GM18511 (cell line): ENCODE measurements at regions not wholly inside any gene's neighbourhood (a gene's known extent, or its start where the extent isn't known, plus 50 kb on each side); places are given as distances from the start of the nearest gene placed in this dataset.
"Not testable (repeated sequence)": the region's sequence is repeated elsewhere in the genome, so short reads cannot be mapped to it uniquely, and the experiment has no call there.

ENCODE experiments used
- ATAC-seq: cut with Tn5 transposase; IDR thresholded peaks from one replicate; pipeline ENCODE4 v1.9.1; 2021; ENCODE audit warnings: mild to moderate bottlenecking, moderate library complexity; ENCODE audit not compliant: unreplicated experiment

GRCh38 chr6:141521440-141521839 is 611.3 kb upstream of the GJE1 start:
- ATAC-seq = no peak

GRCh38 chr6:141513830-141514229 is 618.9 kb upstream of the GJE1 start:
- ATAC-seq = no peak

- no peak for ATAC-seq
Observed at GRCh38 chr6:141510803-141511202, 621.9 kb upstream of the GJE1 start.

GRCh38 chr6:141506062-141506461 is 626.7 kb upstream of the GJE1 start:
- not testable (repeated sequence) for ATAC-seq

- not testable (repeated sequence) for ATAC-seq
Observed at GRCh38 chr6:141504318-141504717, 628.4 kb upstream of the GJE1 start.

GRCh38 chr6:141501616-141502015 is 631.1 kb upstream of the GJE1 start:
- no peak for ATAC-seq

GRCh38 chr6:141498977-141499376 is 633.7 kb upstream of the GJE1 start:
- ATAC-seq = no peak

GRCh38 chr6:141492521-141493284 is 640.0 kb upstream of the GJE1 start:
- ATAC-seq = no peak

- no peak for ATAC-seq
Observed at GRCh38 chr6:141491684-141492083, 641.0 kb upstream of the GJE1 start.

- no peak for ATAC-seq
Observed at GRCh38 chr6:141490982-141491381, 641.7 kb upstream of the GJE1 start.

GRCh38 chr6:141488488-141488887 is 644.2 kb upstream of the GJE1 start:
- peak; percentile 47 for ATAC-seq

- no peak for ATAC-seq
Observed at GRCh38 chr6:141486942-141487341, 645.8 kb upstream of the GJE1 start.

GRCh38 chr6:141484711-141485110 is 648.0 kb upstream of the GJE1 start:
- ATAC-seq = peak; percentile 73

GRCh38 chr6:141483598-141484061 is 649.1 kb upstream of the GJE1 start:
- ATAC-seq = peak; percentile 91

GRCh38 chr6:141482796-141483597 is 649.7 kb upstream of the GJE1 start:
- ATAC-seq = peak; percentile 11

- ATAC-seq = no peak
Observed at GRCh38 chr6:141475259-141475658, 657.5 kb upstream of the GJE1 start.

- ATAC-seq = no peak
Observed at GRCh38 chr6:141472162-141472928, 660.4 kb upstream of the GJE1 start.

GRCh38 chr6:141470810-141471209 is 661.9 kb upstream of the GJE1 start:
- no peak for ATAC-seq

GRCh38 chr6:141467881-141468280 is 664.8 kb upstream of the GJE1 start:
- ATAC-seq = no peak

- no peak for ATAC-seq
Observed at GRCh38 chr6:141467041-141467440, 665.7 kb upstream of the GJE1 start.

- no peak for ATAC-seq
Observed at GRCh38 chr6:141464896-141465295, 667.8 kb upstream of the GJE1 start.
